HepG2 (cell line): ENCODE measurements at regions not wholly inside any gene's neighbourhood (a gene's known extent, or its start where the extent isn't known, plus 50 kb on each side); places are given as distances from the start of the nearest gene placed in this dataset.

ENCODE experiments used
- ATAC-seq: fragments of 200-7000 bp; cut with Tn5 transposase; 3 replicates; pipeline ENCODE4 v1.9.1; 2020; ENCODE audit warnings: mild to moderate bottlenecking, moderate library complexity
- BruUV-seq: library from RNA; stranded (reverse); fragments of 400-500 nt; replicated peaks from 2 replicates; lab custom pipeline; 2021; lab: Mats Ljungman, UMichigan
- CTCF ChIA-PET: fragments of 300-600 bp; formaldehyde crosslinking; extraction: SDS; loops from one replicate; lab custom pipeline; 2021; ENCODE audit warnings: low total read pairs, inconsistent platforms, low intra/inter-chr PET ratio; lab: Yijun Ruan, JAX
- POLR2A ChIA-PET: fragments of 350-600 bp; sonication (Branson Sonifier 250); formaldehyde crosslinking; loops from one replicate; lab custom pipeline; 2020; ENCODE audit warnings: antibody characterized with exemption, inconsistent platforms; lab: Yijun Ruan, JAX
- DNase-seq: peaks from one replicate; pipeline ENCODE4 v3.0.0-alpha.2; 2015; ENCODE audit warnings: low spot score
- FAIRE-seq: peaks from 3 replicates; lab custom pipeline; 2011; peaks lifted over from hg19 to GRCh38; lab: Jason Lieb, UNC
- H2AFZ ChIP-seq: one replicate; pipeline ENCODE4 v1.6.1; 2011; ENCODE audit warnings: low read length, inconsistent platforms
- H3K27ac ChIP-seq: fragments of 300-600 bp; 3 replicates; pipeline ENCODE4 v1.8.0; 2011; ENCODE audit warnings: mixed run types, mild to moderate bottlenecking, mixed read lengths, low read length, inconsistent platforms; ENCODE audit not compliant: insufficient read depth; ENCODE audit errors: extremely low read length
- H3K27me3 ChIP-seq, 2 experiments: fragments of 200-600 bp in 1 of 2; 2 replicates in 1 of 2; 3 replicates in 1 of 2; pipeline versions ENCODE4 v1.6.0 to v1.8.0; 2011; ENCODE audit warnings: low read length in 2 of 2, mild to moderate bottlenecking in 2 of 2, moderate library complexity in 2 of 2, inconsistent platforms in 1 of 2; ENCODE audit not compliant: insufficient read depth in 2 of 2, control insufficient read depth in 1 of 2
- H3K36me3 ChIP-seq, 2 experiments: fragments of 200-600 bp in 1 of 2; replicated peaks in 1 of 2; 2 replicates in 1 of 2; 3 replicates in 1 of 2; pipeline versions ENCODE4 v1.5.1 to v1.8.0; 2011; ENCODE audit warnings: low read length in 2 of 2, inconsistent platforms in 1 of 2; ENCODE audit not compliant: insufficient read depth in 2 of 2, control insufficient read depth in 1 of 2
- H3K4me1 ChIP-seq: 2 replicates; pipeline ENCODE4 v1.5.1; 2012; ENCODE audit warnings: low read length, inconsistent platforms; ENCODE audit not compliant: insufficient read depth
- H3K4me2 ChIP-seq: 2 replicates; pipeline ENCODE4 v1.6.0; 2011; ENCODE audit warnings: low read depth, low read length, inconsistent platforms
- H3K4me3 ChIP-seq, 3 experiments: fragments of 200-600 bp in 1 of 3; sonication (generic), shearing (Covaris generic) in 1 of 3; replicated peaks in 1 of 3; 2 replicates each; pipeline ENCODE4 v1.5.1; 2011 to 2016; ENCODE audit warnings: low read length in 3 of 3, inconsistent platforms in 2 of 3, low read depth in 2 of 3, mild to moderate bottlenecking in 2 of 3, control low read depth in 1 of 3, mixed read lengths in 1 of 3; ENCODE audit not compliant: insufficient read depth in 1 of 3
- H3K79me2 ChIP-seq: one replicate; pipeline ENCODE4 v1.6.1; 2011; ENCODE audit warnings: low read length, inconsistent platforms; ENCODE audit not compliant: insufficient read depth
- H3K9ac ChIP-seq: 2 replicates; pipeline ENCODE4 v1.6.0; 2011; ENCODE audit warnings: mild to moderate bottlenecking, low read depth, low read length, inconsistent platforms; ENCODE audit not compliant: insufficient read depth
- H3K9me3 ChIP-seq: 2 replicates; pipeline ENCODE4 v1.5.1; 2012; ENCODE audit warnings: mild to moderate bottlenecking, low read length
- H4K20me1 ChIP-seq: 2 replicates; pipeline ENCODE4 v1.6.0; 2011; ENCODE audit warnings: inconsistent platforms, mild to moderate bottlenecking, low read length, moderate library complexity; ENCODE audit not compliant: insufficient read depth
- CEBPG ChIP-seq: IDR thresholded peaks from 2 replicates; pipeline ENCODE4 v1.6.1; 2016
- DNMT3B ChIP-seq: conservative IDR thresholded peaks from 2 replicates; pipeline ENCODE4 v1.6.1; 2016; ENCODE audit warnings: missing biosample characterization, control low read depth
- HINFP ChIP-seq: sonication (generic); formaldehyde crosslinking; IDR thresholded peaks from 2 replicates; pipeline ENCODE4 v1.4.0; 2020; ENCODE audit warnings: low read depth, mild to moderate bottlenecking, missing genetic modification reagents
- MYC ChIP-seq: sonication (generic); formaldehyde crosslinking; IDR thresholded peaks from 2 replicates; pipeline ENCODE4 v1.9.0; 2021; ENCODE audit warnings: missing genetic modification reagents, borderline replicate concordance
- MYNN ChIP-seq: sonication (generic); formaldehyde crosslinking; IDR thresholded peaks from 2 replicates; pipeline ENCODE4 v1.4.0; 2020; ENCODE audit warnings: mild to moderate bottlenecking, low read depth, missing genetic modification reagents
- NRL ChIP-seq: sonication (generic); formaldehyde crosslinking; IDR thresholded peaks from 2 replicates; pipeline ENCODE4 v1.5.0; 2020; ENCODE audit warnings: missing genetic modification reagents, mild to moderate bottlenecking, moderate library complexity, borderline replicate concordance
- SOX13 ChIP-seq, 3 experiments: fragments of 450-650 bp in 1 of 3; sonication (generic) in 1 of 3; formaldehyde crosslinking in 1 of 3; IDR thresholded peaks in 2 of 3; conservative IDR thresholded peaks in 1 of 3; 2 replicates each; pipeline versions ENCODE4 v1.5.0 to v1.6.1; 2016 to 2020; ENCODE audit warnings: antibody characterized with exemption in 1 of 3, mild to moderate bottlenecking in 1 of 3, missing compliant biosample characterization in 1 of 3, missing genetic modification reagents in 1 of 3, moderate library complexity in 1 of 3
- STAT5B ChIP-seq: sonication (generic); formaldehyde crosslinking; IDR thresholded peaks from 2 replicates; pipeline ENCODE4 v1.4.0; 2020; ENCODE audit warnings: missing genetic modification reagents
- STAT6 ChIP-seq: sonication (generic); formaldehyde crosslinking; IDR thresholded peaks from 2 replicates; pipeline ENCODE4 v1.4.0; 2020; ENCODE audit warnings: missing genetic modification reagents, mild to moderate bottlenecking, borderline replicate concordance
- ZBTB20 ChIP-seq: sonication (generic); formaldehyde crosslinking; IDR thresholded peaks from 2 replicates; pipeline ENCODE4 v1.8.1; 2023; ENCODE audit warnings: missing genetic modification reagents, low read depth, mild to moderate bottlenecking, borderline replicate concordance
- ZFP36L1 ChIP-seq: sonication (generic); formaldehyde crosslinking; IDR thresholded peaks from 2 replicates; pipeline ENCODE4 v1.8.0; 2022; ENCODE audit warnings: mild to moderate bottlenecking, missing genetic modification reagents, moderate library complexity
- ZNF282 ChIP-seq: fragments of 450-650 bp; IDR thresholded peaks from 2 replicates; pipeline ENCODE4 v1.6.1; 2018; ENCODE audit not compliant: partially characterized antibody
- WGBS: methylation state at CpG from one replicate; pipeline ENCODE4 v1.1.6; 2017; ENCODE audit warnings: low lambda C conversion rate; 5-methylcytosine and 5-hydroxymethylcytosine counted together
- in situ Hi-C: cut with HindIII; loops from 2 replicates; pipeline ENCODE4 v1.10.0; 2017; ENCODE audit warnings: low pct_unique_long_range_greater_than_20kb; ENCODE audit not compliant: extremely low pct_ligation_motif_present
- intact Hi-C: fragments of 100-400 bp; cut with micrococcal nuclease; formaldehyde crosslinking; loops from one replicate; pipeline ENCODE4 v1.10.0; 2022; ENCODE audit not compliant: unreplicated experiment
- TF ChIP-seq, protein P1 (sequence below), 2 experiments: IDR thresholded peaks; 2 replicates each; pipeline ENCODE4 v1.6.1; 2011 to 2012; ENCODE audit warnings: low read length in 2 of 2, borderline replicate concordance in 1 of 2, low read depth in 1 of 2, mild to moderate bottlenecking in 1 of 2, moderate library complexity in 1 of 2
- TF ChIP-seq, protein P2 (sequence below): sonication (generic); formaldehyde crosslinking; IDR thresholded peaks from 2 replicates; pipeline ENCODE4 v1.5.0; 2020; ENCODE audit warnings: mild to moderate bottlenecking, missing genetic modification reagents

DNA sequence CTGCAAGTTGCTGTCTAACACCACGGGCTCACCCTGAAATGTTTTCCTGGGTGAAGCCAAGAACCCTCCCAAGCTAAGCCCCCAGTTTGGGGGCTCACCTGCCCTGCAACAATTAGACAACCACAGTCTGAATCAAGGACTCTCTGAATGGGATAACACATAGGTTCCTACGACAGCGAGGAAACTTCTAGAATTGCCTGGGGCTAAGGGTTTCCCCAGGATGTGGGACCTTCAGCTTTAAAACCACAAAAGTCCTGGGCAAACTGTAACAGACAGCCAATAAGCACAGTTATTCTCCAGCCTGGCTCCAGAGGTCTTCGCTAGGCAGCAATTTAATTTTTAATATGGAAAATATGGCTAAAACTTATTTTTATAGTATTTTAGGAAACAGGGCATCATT, 162.6 kb downstream of the PRKX start:
- Histone ChIP-seq H3K27me3 (no peaks in the 10 kb centered on the region), H3K36me3 (no peaks in the 10 kb centered on the region), H2AFZ (no peak overlapping the region), H3K4me3 (no peak overlapping the region), H3K4me2 (no peak overlapping the region), H4K20me1 (no peaks in the 10 kb centered on the region), H3K4me1 (no peaks in the 10 kb centered on the region), H3K9ac (no peak overlapping the region), H3K9me3 (no peaks in the 10 kb centered on the region), H3K79me2 (no peaks in the 10 kb centered on the region), H3K27ac (no peak overlapping the region)
- FAIRE-seq = no peak
- in situ Hi-C loops = no loop called here
- intact Hi-C loops = no loop called here
- CTCF ChIA-PET = no interaction called here
- POLR2A ChIA-PET = no interaction called here
- 89% methylated on average over 1 of the region's 4 CpGs for WGBS
- no TSS peak for BruUV-seq
- ATAC-seq = no peak
- DNase-seq = no peak
- TF ChIP-seq HINFP (CRISPR knock-in tag) = no peak
- no peak for TF ChIP-seq MYC (CRISPR knock-in tag)
- no peak for TF ChIP-seq DNMT3B (CRISPR knock-in tag)
- TF ChIP-seq STAT5B (CRISPR knock-in tag) = no peak
- TF ChIP-seq MYNN (CRISPR knock-in tag) = no peak
- TF ChIP-seq, protein P1, sequence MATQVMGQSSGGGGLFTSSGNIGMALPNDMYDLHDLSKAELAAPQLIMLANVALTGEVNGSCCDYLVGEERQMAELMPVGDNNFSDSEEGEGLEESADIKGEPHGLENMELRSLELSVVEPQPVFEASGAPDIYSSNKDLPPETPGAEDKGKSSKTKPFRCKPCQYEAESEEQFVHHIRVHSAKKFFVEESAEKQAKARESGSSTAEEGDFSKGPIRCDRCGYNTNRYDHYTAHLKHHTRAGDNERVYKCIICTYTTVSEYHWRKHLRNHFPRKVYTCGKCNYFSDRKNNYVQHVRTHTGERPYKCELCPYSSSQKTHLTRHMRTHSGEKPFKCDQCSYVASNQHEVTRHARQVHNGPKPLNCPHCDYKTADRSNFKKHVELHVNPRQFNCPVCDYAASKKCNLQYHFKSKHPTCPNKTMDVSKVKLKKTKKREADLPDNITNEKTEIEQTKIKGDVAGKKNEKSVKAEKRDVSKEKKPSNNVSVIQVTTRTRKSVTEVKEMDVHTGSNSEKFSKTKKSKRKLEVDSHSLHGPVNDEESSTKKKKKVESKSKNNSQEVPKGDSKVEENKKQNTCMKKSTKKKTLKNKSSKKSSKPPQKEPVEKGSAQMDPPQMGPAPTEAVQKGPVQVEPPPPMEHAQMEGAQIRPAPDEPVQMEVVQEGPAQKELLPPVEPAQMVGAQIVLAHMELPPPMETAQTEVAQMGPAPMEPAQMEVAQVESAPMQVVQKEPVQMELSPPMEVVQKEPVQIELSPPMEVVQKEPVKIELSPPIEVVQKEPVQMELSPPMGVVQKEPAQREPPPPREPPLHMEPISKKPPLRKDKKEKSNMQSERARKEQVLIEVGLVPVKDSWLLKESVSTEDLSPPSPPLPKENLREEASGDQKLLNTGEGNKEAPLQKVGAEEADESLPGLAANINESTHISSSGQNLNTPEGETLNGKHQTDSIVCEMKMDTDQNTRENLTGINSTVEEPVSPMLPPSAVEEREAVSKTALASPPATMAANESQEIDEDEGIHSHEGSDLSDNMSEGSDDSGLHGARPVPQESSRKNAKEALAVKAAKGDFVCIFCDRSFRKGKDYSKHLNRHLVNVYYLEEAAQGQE (IDR thresholded peaks at IDR 0.05; ENCODE audit: borderline replicate concordance in 1 of 2, low read depth in 1 of 2, low read length in 2 of 2) = no peak
- TF ChIP-seq SOX13 (IDR thresholded peaks at IDR 0.05) = no peak
- no peak for TF ChIP-seq SOX13 (CRISPR knock-in tag; conservative IDR thresholded peaks at IDR 0.05 in 1 of 2, IDR thresholded peaks at IDR 0.05 in 1 of 2)
- no peak for TF ChIP-seq ZBTB20 (CRISPR knock-in tag)
- TF ChIP-seq, protein P2, sequence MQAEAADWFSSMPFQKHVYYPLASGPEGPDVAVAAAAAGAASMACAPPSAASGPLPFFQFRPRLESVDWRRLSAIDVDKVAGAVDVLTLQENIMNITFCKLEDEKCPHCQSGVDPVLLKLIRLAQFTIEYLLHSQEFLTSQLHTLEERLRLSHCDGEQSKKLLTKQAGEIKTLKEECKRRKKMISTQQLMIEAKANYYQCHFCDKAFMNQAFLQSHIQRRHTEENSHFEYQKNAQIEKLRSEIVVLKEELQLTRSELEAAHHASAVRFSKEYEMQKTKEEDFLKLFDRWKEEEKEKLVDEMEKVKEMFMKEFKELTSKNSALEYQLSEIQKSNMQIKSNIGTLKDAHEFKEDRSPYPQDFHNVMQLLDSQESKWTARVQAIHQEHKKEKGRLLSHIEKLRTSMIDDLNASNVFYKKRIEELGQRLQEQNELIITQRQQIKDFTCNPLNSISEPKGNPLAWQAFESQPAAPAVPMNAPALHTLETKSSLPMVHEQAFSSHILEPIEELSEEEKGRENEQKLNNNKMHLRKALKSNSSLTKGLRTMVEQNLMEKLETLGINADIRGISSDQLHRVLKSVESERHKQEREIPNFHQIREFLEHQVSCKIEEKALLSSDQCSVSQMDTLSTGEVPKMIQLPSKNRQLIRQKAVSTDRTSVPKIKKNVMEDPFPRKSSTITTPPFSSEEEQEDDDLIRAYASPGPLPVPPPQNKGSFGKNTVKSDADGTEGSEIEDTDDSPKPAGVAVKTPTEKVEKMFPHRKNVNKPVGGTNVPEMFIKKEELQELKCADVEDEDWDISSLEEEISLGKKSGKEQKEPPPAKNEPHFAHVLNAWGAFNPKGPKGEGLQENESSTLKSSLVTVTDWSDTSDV (CRISPR knock-in tag) = no peak
- no peak for TF ChIP-seq ZFP36L1 (CRISPR knock-in tag)
- no peak for TF ChIP-seq NRL (CRISPR knock-in tag)
- TF ChIP-seq CEBPG = no peak
- TF ChIP-seq ZNF282 = no peak
- no peak for TF ChIP-seq STAT6 (CRISPR knock-in tag)
